ENCODE measurements at regions not wholly inside any gene's neighbourhood (a gene's known extent, or its start where the extent isn't known, plus 50 kb on each side); places are given as distances from the start of the nearest gene placed in this dataset.

DNA sequence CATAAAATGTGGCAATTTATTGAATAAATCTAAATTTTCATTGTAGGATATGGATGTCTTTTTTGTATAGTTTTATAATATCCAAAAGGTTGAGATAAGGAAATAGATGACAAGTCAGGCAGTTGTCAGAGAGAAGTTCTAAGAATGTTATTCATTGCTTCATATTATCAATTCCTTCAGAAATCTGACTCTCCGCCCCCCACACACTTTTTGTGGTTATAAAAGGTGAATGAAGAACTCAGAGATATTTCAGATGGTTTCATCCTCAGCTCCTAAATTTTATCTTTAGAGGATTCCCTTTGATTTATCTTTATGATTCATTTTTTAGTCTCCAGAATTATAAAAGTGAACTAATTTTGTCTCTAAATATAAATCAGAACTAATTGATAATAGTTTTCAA is 136.1 kb upstream of the NOX3 start:
- no peaks in the 10 kb centered on the region for H3K27me3 ChIP-seq (ENCODE audit: control insufficient read depth, insufficient read depth, low read length)
- no peak overlapping the region for H3K27ac ChIP-seq (ENCODE audit: low read length)
- no CpG with 5 or more reads among the region's 1 CpG for whole genome bisulfite sequencing (ENCODE audit: insufficient coverage, insufficient read length)

DNA sequence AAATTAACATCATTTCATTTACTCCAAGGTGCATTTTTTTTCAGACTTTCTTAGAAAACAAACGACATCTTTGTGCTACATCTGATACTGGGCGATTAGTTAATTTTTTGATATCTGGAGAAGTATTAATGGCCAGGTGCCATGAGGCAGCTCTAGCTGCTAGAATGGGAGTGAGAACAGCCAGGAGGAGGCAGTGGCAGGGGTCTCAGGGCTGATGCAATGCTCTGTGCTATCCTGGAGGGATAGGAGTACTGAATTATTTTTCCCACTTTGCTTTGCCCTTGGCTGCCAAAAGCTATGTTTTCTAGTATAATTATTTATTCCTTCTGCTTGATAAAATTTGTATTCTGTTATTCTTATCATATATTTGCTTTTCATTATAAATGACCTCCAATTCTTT is 133.6 kb upstream of the NOX3 start:
- Histone ChIP-seq H3K27me3 (ENCODE audit: control insufficient read depth, insufficient read depth, low read length) (no peaks in the 10 kb centered on the region), H3K4me3 (ENCODE audit: low read length) (no peak overlapping the region), H3K36me3 (ENCODE audit: control insufficient read depth, insufficient read depth, low read length) (no peaks in the 10 kb centered on the region), H3K4me1 (ENCODE audit: control insufficient read depth, insufficient read depth, low read length) (no peaks in the 10 kb centered on the region), H3K27ac (ENCODE audit: low read length) (no peak overlapping the region), H3K9me3 (ENCODE audit: control insufficient read depth, insufficient read depth, low read length) (no peaks in the 10 kb centered on the region)
- DNase-seq (ENCODE audit: low read depth, low spot score), result no peak
- no CpG with 5 or more reads among the region's 2 CpGs for whole genome bisulfite sequencing (ENCODE audit: insufficient coverage, insufficient read length)

More for the DNA sequence above, 136.1 kb upstream of the NOX3 start:
- H3K36me3 ChIP-seq (ENCODE audit: control insufficient read depth, insufficient read depth, low read length), result no peaks in the 10 kb centered on the region
- H3K4me1 ChIP-seq (ENCODE audit: control insufficient read depth, insufficient read depth, low read length), result no peaks in the 10 kb centered on the region
- no peak for DNase-seq (ENCODE audit: low read depth, low spot score)
- H3K4me3 ChIP-seq (ENCODE audit: low read length), result no peak overlapping the region
- no peaks in the 10 kb centered on the region for H3K9me3 ChIP-seq (ENCODE audit: control insufficient read depth, insufficient read depth, low read length)

GRCh38 chr6:155587817-155588216 is 132.2 kb upstream of the NOX3 start:
- DNase-seq (ENCODE audit: low read depth, low spot score), result no peak
- H3K27ac ChIP-seq (ENCODE audit: low read length), result no peak overlapping the region
- no peaks in the 10 kb centered on the region for H3K4me1 ChIP-seq (ENCODE audit: control insufficient read depth, insufficient read depth, low read length)
- H3K9me3 ChIP-seq (ENCODE audit: control insufficient read depth, insufficient read depth, low read length), result no peaks in the 10 kb centered on the region
- no peaks in the 10 kb centered on the region for H3K36me3 ChIP-seq (ENCODE audit: control insufficient read depth, insufficient read depth, low read length)
- H3K4me3 ChIP-seq (ENCODE audit: low read length), result no peak overlapping the region
- no CpG with 5 or more reads among the region's 1 CpG for WGBS (ENCODE audit: insufficient coverage, insufficient read length)
- H3K27me3 ChIP-seq (ENCODE audit: control insufficient read depth, insufficient read depth, low read length), result no peaks in the 10 kb centered on the region

DNA sequence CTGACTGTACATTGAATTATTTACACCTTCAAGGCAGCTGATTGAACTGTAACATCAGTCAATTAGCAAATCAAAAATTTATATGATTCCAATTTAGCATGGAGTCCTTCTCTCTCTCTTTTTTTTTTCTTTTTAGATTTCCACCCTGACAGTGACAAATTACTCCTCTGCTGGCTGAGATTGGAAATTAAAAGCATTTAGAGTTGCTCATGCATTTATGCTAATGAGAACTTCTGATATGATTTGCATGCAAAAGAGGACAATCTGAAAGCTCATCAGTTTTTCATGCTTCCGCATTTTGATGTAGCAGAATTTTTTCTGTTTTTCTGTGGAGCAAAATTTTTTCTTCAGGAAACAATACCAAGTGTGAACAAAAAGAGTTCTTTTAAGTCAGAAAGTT is 130.5 kb upstream of the NOX3 start:
- Histone ChIP-seq H3K36me3 (ENCODE audit: control insufficient read depth, insufficient read depth, low read length) (no peaks in the 10 kb centered on the region), H3K4me3 (ENCODE audit: low read length) (no peak overlapping the region), H3K27ac (ENCODE audit: low read length) (no peak overlapping the region), H3K4me1 (ENCODE audit: control insufficient read depth, insufficient read depth, low read length) (no peaks in the 10 kb centered on the region), H3K9me3 (ENCODE audit: control insufficient read depth, insufficient read depth, low read length) (no peaks in the 10 kb centered on the region), H3K27me3 (ENCODE audit: control insufficient read depth, insufficient read depth, low read length) (no peaks in the 10 kb centered on the region)
- WGBS (ENCODE audit: insufficient coverage, insufficient read length), result no CpG with 5 or more reads among the region's 1 CpG
- DNase-seq (ENCODE audit: low read depth, low spot score), result no peak

DNA sequence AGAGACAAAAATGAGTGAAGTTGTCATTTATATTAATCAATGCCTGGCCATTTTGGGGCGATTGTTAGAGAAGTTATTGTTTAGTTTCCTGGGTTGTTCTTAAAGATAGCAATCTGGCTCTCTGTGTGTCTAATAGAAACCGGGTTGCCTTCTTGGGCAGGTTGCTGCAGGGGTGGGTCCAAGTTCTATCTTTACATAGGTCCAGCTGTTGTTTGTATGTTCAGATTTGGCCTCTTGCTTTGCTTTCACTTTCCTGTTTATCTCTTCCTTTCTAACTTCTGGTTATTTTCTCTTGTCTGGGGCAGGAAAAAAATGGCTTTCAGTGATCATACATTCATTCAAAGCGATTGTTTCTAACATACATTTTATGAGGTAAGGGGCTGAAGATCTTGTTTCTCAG is 128.4 kb upstream of the NOX3 start:
- Histone ChIP-seq H3K4me1 (ENCODE audit: control insufficient read depth, insufficient read depth, low read length) (no peaks in the 10 kb centered on the region), H3K27ac (ENCODE audit: low read length) (no peak overlapping the region), H3K27me3 (ENCODE audit: control insufficient read depth, insufficient read depth, low read length) (no peaks in the 10 kb centered on the region), H3K4me3 (ENCODE audit: low read length) (no peak overlapping the region), H3K9me3 (ENCODE audit: control insufficient read depth, insufficient read depth, low read length) (no peaks in the 10 kb centered on the region), H3K36me3 (ENCODE audit: control insufficient read depth, insufficient read depth, low read length) (no peaks in the 10 kb centered on the region)
- no peak for DNase-seq (ENCODE audit: low read depth, low spot score)
- no CpG with 5 or more reads among the region's 3 CpGs for WGBS (ENCODE audit: insufficient coverage, insufficient read length)

DNA sequence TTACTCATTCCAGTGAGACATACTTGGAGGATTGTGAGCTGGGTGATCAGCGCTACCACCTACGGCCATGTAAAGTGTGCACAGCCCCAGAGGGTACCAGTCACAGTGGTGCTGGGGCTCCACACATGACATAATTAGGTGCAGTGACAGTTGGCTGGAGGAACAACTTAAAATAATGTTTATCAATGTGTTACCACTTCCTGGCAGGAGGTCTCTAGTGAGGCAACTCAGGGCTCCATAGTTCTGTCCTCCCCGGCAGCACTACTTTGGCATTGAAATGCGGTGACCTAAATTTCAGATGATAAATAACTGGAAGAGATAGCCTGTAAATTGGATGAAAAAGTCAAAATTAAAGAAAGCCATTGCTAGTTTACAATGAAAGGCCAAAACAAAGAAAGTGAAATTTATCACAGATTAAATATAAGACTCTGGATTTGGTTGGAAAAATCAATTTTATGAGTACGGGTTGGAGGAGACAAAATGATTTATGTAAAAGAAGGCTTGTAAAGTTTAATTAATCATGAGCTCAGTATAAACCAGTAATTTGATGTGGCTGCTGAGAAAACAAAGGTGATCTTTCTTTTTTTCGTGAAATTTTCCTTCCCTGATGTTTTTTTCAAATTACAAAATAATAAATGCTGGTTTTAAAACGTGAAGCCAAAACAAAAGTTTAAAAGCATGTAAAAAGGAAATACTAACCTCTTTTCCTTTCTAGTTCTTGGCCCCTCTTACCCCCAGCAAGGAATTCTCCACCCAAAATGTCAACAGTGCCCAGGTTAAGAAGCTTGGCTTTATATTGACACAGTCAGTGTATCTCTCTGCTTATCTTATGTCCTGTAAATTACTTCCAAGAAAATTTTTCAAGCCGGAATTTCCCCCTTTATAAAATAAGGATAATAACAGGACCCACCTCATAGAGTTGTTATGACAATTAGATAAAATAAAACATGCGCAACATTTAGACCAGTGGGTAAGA is 126.7 kb upstream of the NOX3 start:
- H3K27me3 ChIP-seq (ENCODE audit: control insufficient read depth, insufficient read depth, low read length), result no peaks in the 10 kb centered on the region
- H3K36me3 ChIP-seq (ENCODE audit: control insufficient read depth, insufficient read depth, low read length), result no peaks in the 10 kb centered on the region
- WGBS (ENCODE audit: insufficient coverage, insufficient read length), result no CpG with 5 or more reads among the region's 9 CpGs
- no peaks in the 10 kb centered on the region for H3K4me1 ChIP-seq (ENCODE audit: control insufficient read depth, insufficient read depth, low read length)
- H3K27ac ChIP-seq (ENCODE audit: low read length), result no peak overlapping the region
- no peak for DNase-seq (ENCODE audit: low read depth, low spot score)
- no peak overlapping the region for H3K4me3 ChIP-seq (ENCODE audit: low read length)
- H3K9me3 ChIP-seq (ENCODE audit: control insufficient read depth, insufficient read depth, low read length), result no peaks in the 10 kb centered on the region

GRCh38 chr6:155580904-155581303 is 125.3 kb upstream of the NOX3 start:
- H3K36me3 ChIP-seq (ENCODE audit: control insufficient read depth, insufficient read depth, low read length), result no peaks in the 10 kb centered on the region
- WGBS (ENCODE audit: insufficient coverage, insufficient read length), result no CpG with 5 or more reads among the region's 2 CpGs
- H3K4me1 ChIP-seq (ENCODE audit: control insufficient read depth, insufficient read depth, low read length), result no peaks in the 10 kb centered on the region
- no peak overlapping the region for H3K4me3 ChIP-seq (ENCODE audit: low read length)
- no peak for DNase-seq (ENCODE audit: low read depth, low spot score)
- H3K27ac ChIP-seq (ENCODE audit: low read length), result no peak overlapping the region
- H3K9me3 ChIP-seq (ENCODE audit: control insufficient read depth, insufficient read depth, low read length), result no peaks in the 10 kb centered on the region
- H3K27me3 ChIP-seq (ENCODE audit: control insufficient read depth, insufficient read depth, low read length), result no peaks in the 10 kb centered on the region

DNA sequence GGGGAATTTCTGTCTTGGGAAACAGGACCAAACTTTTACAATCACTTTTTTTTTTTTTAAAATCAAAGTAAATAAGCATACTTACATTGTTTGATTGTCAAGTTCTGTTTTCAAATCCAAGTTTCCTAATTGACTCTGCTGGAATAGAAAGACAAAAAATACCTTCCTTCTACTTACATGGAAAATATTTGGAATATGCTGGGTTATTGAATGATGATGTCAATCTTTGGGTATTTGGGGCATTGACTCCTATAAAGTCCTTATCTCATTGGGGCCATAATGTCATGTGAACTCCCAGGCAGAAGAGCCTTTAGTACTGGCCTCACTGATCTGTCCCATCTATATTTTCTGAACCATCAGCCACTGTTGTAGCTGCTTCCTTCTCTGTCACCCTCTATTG is 122.6 kb upstream of the NOX3 start:
- H3K27me3 ChIP-seq (ENCODE audit: control insufficient read depth, insufficient read depth, low read length), result no peaks in the 10 kb centered on the region
- no peak overlapping the region for H3K4me3 ChIP-seq (ENCODE audit: low read length)
- H3K9me3 ChIP-seq (ENCODE audit: control insufficient read depth, insufficient read depth, low read length), result no peaks in the 10 kb centered on the region
- no peaks in the 10 kb centered on the region for H3K4me1 ChIP-seq (ENCODE audit: control insufficient read depth, insufficient read depth, low read length)
- H3K36me3 ChIP-seq (ENCODE audit: control insufficient read depth, insufficient read depth, low read length), result no peaks in the 10 kb centered on the region
- no peak for DNase-seq (ENCODE audit: low read depth, low spot score)
- H3K27ac ChIP-seq (ENCODE audit: low read length), result no peak overlapping the region

DNA sequence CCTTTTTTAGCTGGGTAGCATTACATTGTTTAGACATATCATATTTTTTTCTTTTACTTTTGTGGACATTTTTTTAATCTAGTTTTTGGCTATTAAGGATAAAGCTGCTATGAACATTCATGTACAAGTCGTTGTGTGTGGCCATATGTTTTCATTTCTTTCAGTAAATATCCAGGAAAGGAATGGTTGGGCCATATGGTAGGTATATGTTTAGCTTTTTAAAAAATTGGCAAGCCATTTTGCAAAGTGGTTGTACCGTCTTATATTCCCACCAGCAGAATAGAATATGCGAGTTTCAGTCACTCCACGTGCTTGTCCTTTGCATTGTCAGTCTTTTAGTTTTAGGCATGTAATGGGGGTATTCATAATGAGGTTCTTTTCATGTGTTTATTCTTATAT is 106.3 kb upstream of the NOX3 start:
- Histone ChIP-seq H3K9me3 (ENCODE audit: control insufficient read depth, insufficient read depth, low read length) (no peaks in the 10 kb centered on the region), H3K4me3 (ENCODE audit: low read length) (no peak overlapping the region), H3K36me3 (ENCODE audit: control insufficient read depth, insufficient read depth, low read length) (no peaks in the 10 kb centered on the region), H3K27me3 (ENCODE audit: control insufficient read depth, insufficient read depth, low read length) (no peaks in the 10 kb centered on the region), H3K4me1 (ENCODE audit: control insufficient read depth, insufficient read depth, low read length) (no peaks in the 10 kb centered on the region), H3K27ac (ENCODE audit: low read length) (no peak overlapping the region)
- WGBS (ENCODE audit: insufficient coverage, insufficient read length), result no CpG with 5 or more reads among the region's 4 CpGs
- no peak for DNase-seq (ENCODE audit: low read depth, low spot score)

DNA sequence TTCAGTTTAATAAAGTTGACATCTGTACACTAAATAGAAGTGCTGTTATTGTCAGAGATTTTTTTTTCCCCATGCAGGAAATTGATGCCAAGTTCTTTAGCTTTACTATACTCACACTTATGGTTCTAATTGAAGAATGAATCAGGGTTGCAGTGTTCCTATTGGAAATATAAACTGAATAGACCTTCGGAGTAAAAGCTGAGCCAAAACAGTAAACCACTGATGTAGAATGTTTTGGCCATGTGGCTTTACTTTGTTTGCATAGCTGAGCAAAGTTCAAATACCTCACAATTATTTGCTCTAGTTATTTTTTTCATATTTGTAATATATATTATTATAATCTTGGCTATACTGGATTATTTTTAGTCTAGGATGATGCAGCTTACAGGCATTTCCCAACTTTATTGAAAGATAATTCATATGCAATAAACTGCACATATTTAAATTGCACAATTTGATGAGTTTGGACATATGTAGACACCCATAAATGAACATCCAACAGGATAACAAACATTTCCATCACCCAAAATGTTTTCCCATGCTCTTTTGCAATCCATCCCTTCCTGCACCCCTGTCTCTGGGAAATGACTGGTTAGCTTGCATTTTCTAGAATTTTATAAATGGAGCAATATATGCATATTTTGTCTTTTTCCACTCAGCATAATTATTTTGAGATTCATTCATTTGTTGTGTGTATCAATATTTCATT is 105.8 kb upstream of the NOX3 start:
- no peaks in the 10 kb centered on the region for H3K27me3 ChIP-seq (ENCODE audit: control insufficient read depth, insufficient read depth, low read length)
- no peak overlapping the region for H3K27ac ChIP-seq (ENCODE audit: low read length)
- H3K4me3 ChIP-seq (ENCODE audit: low read length), result no peak overlapping the region
- no peaks in the 10 kb centered on the region for H3K36me3 ChIP-seq (ENCODE audit: control insufficient read depth, insufficient read depth, low read length)
- no CpG with 5 or more reads among the region's 1 CpG for WGBS (ENCODE audit: insufficient coverage, insufficient read length)
- no peak for DNase-seq (ENCODE audit: low read depth, low spot score)
- H3K4me1 ChIP-seq (ENCODE audit: control insufficient read depth, insufficient read depth, low read length), result no peaks in the 10 kb centered on the region
- H3K9me3 ChIP-seq (ENCODE audit: control insufficient read depth, insufficient read depth, low read length), result no peaks in the 10 kb centered on the region
